Kidney glomerular epithelial cell (primary cell): ENCODE measurements at regions not wholly inside any gene's neighbourhood (a gene's known extent, or its start where the extent isn't known, plus 50 kb on each side); places are given as distances from the start of the nearest gene placed in this dataset.

ENCODE experiments used
- DNase-seq: peaks from one replicate; lab custom pipeline; 2025; lab: John Stamatoyannopoulos, UW

DNA sequence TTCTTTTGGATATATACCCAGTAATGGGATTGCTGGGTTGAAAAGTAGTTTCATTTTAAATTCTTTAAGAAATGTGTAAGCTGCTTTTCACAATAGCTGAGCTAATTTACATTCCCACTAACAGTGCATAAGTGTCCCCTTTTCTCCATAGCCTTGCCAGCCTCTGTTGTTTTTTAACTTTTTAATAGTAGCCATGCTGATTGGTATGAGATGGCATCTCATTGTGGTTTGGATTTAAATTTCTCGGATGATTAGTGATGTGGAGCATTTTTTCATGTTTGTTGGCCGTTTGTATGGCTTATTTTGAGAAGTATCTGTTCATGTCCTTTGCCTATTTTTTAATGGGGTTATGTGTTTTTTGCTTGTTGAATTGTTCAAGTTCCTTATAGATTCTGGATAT lies 444.3 kb upstream of the ATP11B start:
- DNase-seq: peak; percentile 73

GRCh38 chr3:182349951-182350517 lies 443.3 kb upstream of the ATP11B start:
- no peak for DNase-seq

- no peak for DNase-seq
Measured at GRCh38 chr3:182357928-182358327, 435.4 kb upstream of the ATP11B start.

DNA sequence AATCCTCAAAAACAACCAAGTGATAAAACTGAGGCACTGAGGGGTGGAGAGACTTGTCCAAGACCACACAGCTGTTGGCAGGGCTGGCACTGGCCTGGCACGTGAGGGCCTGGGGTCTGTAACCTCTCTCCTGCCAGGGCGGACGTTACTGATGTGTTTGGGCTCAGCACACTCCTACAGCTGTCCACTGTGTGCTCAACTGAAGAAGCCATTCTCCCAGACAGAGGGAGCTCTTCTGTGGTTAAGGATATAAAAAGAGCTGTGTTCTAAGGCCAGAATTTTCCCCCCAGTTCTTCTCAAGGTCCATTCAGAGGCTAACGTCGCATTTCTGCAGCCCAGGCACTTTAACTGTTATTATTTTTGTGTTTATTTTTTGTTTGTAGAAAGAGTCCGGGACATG lies 429.0 kb upstream of the ATP11B start:
- no peak for DNase-seq

DNA sequence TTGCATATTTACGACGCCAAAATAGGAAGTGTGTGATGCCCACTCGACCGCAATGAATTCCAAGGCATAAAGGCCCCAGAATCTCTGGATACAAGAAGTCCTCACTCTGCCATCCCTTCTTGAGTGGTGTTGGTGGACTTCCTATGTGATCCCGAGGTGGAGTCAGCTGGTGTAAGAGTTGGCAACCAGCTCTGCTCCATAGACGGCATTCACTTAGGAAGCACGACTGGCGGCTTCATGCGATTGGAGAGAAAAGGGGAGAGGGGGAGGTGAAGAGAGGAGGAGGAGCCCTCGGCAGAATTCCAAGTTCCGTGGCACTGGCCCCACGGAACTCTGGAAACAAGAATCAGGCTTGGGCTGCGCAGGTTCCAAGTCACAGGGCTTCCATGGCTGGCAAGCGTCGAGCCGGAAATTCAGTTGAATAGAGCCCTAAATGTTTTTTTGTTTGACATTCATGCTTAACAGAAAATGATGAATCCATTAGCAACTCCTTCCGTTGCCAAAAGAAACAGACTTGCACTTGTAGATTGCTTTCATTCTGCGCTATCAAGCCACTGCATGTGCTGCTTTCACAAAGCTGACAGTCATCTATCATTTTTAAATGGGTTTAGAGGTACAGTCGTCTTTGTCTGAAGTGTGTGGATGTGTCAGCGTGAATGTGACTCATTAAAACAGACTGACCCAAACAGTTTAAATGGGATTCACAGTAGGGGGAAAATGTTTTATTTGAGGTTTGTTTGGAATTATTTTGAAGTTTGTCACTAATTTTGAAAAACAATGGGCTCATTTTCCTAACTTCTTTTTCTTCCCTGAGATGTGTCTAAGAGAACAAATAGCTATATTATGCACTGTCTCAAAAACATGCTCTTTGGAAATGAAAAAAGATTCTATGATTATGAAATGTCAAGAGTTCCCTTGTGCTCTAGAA lies 428.3 kb upstream of the ATP11B start:
- DNase-seq: peak; percentile 78

DNA sequence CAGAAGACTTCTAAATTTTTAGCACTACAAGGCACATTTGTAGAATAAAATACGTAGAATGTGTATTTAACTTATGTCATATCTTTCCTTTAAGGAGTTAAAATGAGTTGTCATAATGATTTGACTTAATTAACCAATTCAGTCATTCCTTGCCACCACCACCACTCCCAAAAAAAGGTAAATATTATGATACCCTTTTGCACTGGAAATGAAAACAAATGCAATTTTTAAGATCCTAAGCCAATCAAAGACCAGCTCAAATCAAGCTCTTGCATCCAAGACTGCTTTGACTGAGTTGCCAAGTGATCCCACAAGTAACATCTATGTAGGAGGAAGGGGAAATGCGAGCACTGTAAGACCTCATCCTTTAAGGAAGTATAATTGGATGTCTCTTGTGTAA lies 426.6 kb upstream of the ATP11B start:
- no peak for DNase-seq

- DNase-seq: no peak
Measured at GRCh38 chr3:182369861-182370260, 423.4 kb upstream of the ATP11B start.

DNA sequence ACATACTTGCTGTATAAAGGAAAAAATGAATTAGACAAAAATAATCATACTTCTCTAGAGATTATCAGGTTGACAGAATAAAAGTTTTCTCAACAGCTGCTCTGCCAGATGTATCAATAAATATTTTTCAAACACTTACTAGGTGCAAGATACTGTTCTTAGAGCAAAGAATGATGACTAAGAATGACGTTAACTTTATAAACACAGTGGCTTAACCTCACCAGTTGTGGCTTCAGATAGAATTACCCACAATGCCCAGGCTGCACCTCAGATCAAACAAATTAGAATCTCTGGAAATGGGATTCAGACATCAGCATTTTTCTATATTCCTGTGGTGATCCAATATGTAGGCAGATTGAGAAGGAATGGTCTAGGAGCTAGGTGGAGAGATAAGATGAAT lies 422.4 kb upstream of the ATP11B start:
- DNase-seq: peak; percentile 53

GRCh38 chr3:182375916-182376315 lies 417.4 kb upstream of the ATP11B start:
- no peak for DNase-seq

- DNase-seq: no peak
Measured at GRCh38 chr3:182382112-182382857, 411.0 kb upstream of the ATP11B start.

- DNase-seq: no peak
Measured at GRCh38 chr3:182384221-182384620, 409.1 kb upstream of the ATP11B start.

DNA sequence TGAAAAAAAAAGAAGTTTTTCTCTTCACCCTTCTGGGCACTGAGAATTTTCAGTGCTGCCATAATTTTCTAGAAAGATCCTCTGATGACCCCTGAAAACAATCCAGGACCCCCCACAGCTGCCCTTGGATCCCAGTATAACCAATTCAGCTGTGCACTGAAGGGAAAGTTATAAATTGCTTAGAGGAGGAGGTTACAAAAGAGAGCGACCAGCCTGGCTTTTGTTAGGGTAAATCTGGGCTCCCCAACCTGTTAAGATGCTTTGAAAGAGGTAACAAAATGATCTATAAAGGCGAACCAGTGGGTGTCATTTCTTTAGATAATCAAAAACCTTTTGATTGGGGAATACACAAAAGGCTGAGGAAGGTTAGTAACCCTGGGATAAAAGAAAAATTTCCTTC lies 407.9 kb upstream of the ATP11B start:
- DNase-seq: no peak

GRCh38 chr3:182388506-182388905 lies 404.8 kb upstream of the ATP11B start:
- no peak for DNase-seq

- DNase-seq: peak; percentile 9
Measured at GRCh38 chr3:182389071-182389815, 404.1 kb upstream of the ATP11B start.

DNA sequence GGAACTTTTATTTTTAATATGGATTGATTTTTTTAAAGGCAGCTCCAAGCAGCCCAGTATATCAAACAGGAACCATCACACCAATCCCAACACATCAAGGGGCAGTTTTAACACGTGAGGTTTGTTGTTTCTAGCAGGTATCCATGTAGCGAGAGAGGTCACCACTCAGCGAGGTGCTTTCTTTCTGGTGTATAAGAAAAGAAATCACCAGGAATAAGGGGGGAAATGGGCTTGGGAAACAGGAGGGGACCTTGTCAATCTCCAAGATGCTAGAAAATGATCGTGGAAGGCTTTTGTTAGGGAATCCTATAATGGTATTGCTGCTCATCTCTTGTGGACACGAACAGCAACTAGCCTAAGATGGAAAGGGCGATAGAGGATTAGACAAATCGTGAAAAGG lies 402.9 kb upstream of the ATP11B start:
- DNase-seq: no peak

DNA sequence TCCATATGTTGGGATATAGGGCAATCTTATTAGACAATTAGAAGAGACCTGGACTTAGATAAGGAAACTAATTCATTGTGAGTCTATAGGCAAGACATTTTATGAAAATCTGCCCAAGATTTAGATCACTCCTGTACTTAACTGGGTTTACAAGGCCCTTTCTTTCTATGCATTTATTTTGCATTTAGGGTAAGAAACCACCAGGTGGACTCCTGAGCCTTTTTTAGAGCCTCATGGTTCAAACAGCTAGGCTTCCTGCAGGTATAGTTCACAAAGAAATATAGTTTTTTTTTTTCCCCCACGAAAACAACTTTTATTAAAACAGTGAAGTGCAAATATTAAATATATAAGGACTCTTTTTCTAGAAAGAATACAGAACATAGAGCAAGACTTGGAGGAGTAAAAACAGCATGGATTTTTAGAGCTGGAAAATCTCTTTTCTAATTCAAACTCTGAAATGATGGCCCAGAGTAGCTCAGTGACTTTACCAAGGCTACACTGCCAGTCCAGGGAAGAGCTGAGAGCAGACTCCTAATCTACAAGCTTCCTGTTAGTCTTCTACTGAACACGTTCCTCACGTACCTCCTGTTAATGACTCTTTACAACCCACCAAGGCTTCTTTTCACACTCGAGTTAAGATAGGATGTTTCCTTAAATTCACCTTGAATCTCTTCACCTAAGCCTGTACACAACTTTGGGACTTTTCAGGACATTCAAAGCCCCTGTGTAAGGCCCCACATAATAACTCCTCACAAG lies 400.9 kb upstream of the ATP11B start:
- DNase-seq: no peak

DNA sequence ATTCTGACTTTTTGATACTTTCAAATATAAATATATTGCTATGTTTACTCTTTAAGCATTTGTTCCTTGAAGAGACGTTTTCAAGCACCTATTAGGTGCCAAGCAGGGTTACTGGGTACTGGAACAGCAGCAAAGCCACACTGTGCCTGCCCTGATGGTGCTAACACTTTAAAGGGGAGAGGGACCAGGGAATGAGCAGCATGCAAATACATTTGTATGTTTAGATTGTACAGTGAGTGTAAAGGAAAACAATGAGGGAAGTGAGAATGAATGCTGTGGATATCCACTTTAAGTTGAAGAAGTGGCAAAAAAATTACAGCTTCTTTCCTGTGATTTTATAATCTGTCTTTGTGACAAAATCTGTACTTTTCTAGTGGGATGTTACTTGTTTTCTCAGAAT lies 400.2 kb upstream of the ATP11B start:
- no peak for DNase-seq

DNA sequence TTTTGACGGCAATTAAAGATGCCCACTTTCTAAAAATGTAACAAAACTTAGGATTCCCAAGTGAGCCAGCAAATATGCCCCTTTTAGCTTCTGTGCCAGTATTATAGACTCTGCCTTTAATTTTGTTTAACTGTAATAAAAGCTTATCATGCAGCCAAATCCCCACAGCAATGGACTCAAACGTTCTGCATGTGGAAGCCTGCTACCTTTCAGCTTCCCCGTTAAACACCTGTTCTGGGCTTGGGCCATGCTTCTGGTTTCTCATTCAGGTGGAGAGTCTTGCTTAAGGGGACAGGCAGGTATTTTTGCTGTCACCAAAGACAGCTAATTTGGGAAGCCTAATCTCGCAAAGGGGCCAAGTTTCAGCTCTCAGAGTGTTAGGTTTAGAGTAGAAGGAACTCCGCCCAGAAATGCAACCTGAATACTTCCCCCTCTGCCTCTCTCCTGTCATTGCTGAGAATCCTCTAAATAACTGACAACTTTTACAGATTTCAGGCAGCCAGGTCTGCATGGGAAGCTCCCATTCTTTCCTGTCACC lies 399.4 kb upstream of the ATP11B start:
- DNase-seq: no peak

GRCh38 chr3:182397164-182397563 lies 396.1 kb upstream of the ATP11B start:
- no peak for DNase-seq

DNA sequence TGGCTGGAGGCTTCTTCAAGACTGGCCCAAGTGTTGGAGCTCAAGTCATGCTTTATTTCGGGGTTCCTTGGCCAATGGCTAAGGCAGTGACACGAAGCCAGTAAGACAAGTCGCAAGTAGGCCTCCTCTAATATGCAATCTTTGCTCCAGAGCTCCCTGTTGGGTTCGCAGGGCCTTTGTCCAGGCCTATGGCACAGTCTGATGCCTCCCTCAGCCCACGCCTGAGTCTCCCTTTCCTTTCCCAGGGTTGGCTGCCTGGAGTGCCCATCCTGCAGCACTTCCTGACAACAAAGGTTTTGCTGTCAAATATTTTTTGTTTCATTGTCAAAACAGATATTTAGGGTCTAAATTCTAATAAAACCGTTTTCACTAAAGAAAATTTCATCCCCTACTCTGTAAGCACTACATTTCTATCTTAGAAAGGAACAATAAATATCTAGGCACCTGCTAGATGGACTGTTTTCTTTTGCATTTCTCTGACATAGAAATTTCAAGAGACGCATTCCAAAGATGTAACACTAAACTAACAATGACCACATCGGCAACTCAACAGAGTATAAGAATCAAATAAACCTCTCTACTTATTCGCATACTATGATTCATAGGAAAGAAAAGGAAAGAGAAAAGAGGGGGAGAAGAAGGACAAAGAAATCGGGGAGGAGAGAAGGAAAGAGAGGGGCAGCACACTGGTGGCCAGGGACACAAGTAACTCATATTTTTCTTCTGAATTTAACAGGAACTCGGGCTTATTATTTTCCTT lies 393.1 kb upstream of the ATP11B start:
- no peak for DNase-seq
